ENCODE measurements at regions not wholly inside any gene's neighbourhood (a gene's known extent, or its start where the extent isn't known, plus 50 kb on each side); places are given as distances from the start of the nearest gene placed in this dataset.

DNA sequence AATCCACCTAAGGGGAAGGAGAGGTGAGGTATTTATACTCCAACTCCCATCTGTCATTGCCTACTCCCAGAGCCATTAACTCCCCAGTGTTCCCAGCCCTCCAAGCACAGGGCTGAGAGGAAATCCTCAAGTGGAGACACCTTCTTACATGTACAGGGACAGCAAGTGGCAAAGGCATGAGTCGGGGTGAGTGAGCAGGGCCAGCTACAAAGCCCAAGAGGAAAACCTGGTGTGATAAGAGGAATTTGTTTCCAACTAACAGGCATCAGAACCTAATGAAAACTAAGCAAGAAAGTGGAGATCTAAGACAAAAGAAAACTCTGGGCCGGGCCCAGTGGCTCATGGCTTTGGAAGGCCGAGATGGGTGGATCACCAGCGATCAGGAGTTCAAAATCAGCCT, 70.0 kb upstream of the SRSF6 start:
- Histone ChIP-seq H3K9me3 (no peaks in the 10 kb centered on the region), H3K27me3 (no peaks in the 10 kb centered on the region), H3K36me3 (no peaks in the 10 kb centered on the region), H3K4me3 (no peak overlapping the region), H3K4me1 (peaks cover 0 to 7% (median 1%) of the 10 kb centered on the region in 4 donors), H3K27ac (peak overlapping the region in 1 of 4 donors; percentile 24)
- no peak for DNase-seq
- 60 to 82% methylated on average over 4 of the region's 4 CpGs for WGBS, 2 donors (ENCODE audit: low coverage in 1 of 2)
- intact Hi-C loops (cut with DNase I; ENCODE audit: low total_unique reads) (no loop called here), in situ Hi-C loops (cut with MboI; ENCODE audit: low pct_ligation_motif_present in 1 of 4, low pct_unique_long_range_greater_than_20kb in 1 of 4, low sequenced_read_pairs in 3 of 4) (no loop called here)
- TF ChIP-seq POLR2A (IDR thresholded peaks at IDR 0.05) (no peak), EP300 (IDR thresholded peaks at IDR 0.05; ENCODE audit: low read depth) (no peak)

DNA sequence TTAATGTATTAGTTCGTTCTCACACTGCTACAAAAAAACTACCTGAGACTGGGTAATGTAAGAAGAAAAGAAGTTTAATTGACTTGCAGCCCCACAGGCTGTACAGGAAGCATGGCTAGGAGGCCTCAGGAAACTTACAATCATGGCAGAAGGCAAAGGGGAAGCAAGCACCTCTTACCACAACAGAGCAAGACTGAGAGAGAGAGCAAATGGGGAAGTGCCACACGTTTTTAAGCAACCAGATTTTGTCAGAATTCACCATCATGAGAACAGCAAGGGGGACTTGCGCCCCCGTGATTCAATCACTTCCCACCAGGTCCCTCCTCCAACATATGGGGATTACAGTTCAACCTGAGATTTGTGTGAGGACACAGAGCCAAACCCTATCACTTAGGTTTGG, 70.8 kb upstream of the SRSF6 start:
- Histone ChIP-seq H3K36me3 (no peaks in the 10 kb centered on the region), H3K27ac (no peak overlapping the region), H3K27me3 (no peaks in the 10 kb centered on the region), H3K4me1 (peaks cover 0 to 7% (median 1%) of the 10 kb centered on the region in 4 donors), H3K9me3 (no peaks in the 10 kb centered on the region), H3K4me3 (no peak overlapping the region)
- TF ChIP-seq POLR2A (IDR thresholded peaks at IDR 0.05) (no peak), EP300 (IDR thresholded peaks at IDR 0.05; ENCODE audit: low read depth) (no peak), POLR2AphosphoS5 (IDR thresholded peaks at IDR 0.05) (no peak)
- TF ChIP-seq, protein P1, sequence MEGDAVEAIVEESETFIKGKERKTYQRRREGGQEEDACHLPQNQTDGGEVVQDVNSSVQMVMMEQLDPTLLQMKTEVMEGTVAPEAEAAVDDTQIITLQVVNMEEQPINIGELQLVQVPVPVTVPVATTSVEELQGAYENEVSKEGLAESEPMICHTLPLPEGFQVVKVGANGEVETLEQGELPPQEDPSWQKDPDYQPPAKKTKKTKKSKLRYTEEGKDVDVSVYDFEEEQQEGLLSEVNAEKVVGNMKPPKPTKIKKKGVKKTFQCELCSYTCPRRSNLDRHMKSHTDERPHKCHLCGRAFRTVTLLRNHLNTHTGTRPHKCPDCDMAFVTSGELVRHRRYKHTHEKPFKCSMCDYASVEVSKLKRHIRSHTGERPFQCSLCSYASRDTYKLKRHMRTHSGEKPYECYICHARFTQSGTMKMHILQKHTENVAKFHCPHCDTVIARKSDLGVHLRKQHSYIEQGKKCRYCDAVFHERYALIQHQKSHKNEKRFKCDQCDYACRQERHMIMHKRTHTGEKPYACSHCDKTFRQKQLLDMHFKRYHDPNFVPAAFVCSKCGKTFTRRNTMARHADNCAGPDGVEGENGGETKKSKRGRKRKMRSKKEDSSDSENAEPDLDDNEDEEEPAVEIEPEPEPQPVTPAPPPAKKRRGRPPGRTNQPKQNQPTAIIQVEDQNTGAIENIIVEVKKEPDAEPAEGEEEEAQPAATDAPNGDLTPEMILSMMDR (IDR thresholded peaks at IDR 0.05) = no peak
- WGBS, 2 donors (ENCODE audit: low coverage in 1 of 2) = 56 to 78% methylated on average over 1 to 4 of the region's 4 CpGs
- in situ Hi-C loops (cut with MboI; ENCODE audit: low pct_ligation_motif_present in 1 of 4, low pct_unique_long_range_greater_than_20kb in 1 of 4, low sequenced_read_pairs in 3 of 4) = no loop called here
- no peak for DNase-seq
- intact Hi-C loops (cut with DNase I; ENCODE audit: low total_unique reads) = no loop called here

DNA sequence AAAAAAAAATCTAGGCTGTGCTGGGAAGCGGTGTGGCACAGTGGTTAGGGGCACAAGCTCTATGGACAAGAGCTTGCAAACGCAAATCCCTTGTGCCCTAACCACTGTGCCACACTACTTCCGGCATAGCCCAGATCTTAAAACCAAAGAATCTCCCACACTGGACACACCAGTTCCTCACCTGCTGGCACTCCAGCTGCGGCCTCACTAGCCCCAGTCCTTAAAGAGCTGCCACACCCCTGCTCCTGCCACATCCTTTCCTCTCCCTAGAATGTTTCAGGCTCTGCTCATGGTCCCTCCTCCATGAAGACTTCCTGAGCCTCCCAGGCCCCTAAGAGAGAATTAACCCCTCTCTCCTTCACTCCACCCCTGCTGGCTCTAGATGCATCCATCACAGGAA, 71.8 kb upstream of the SRSF6 start:
- intact Hi-C loops (cut with DNase I; ENCODE audit: low total_unique reads) = no loop called here
- in situ Hi-C loops (cut with MboI; ENCODE audit: low pct_ligation_motif_present in 1 of 4, low pct_unique_long_range_greater_than_20kb in 1 of 4, low sequenced_read_pairs in 3 of 4) = no loop called here
- 91% methylated on average over 4 of the region's 4 CpGs; no CpG with 5 or more reads in 1 of the 2 donors for WGBS, 2 donors (ENCODE audit: low coverage in 1 of 2)

DNA sequence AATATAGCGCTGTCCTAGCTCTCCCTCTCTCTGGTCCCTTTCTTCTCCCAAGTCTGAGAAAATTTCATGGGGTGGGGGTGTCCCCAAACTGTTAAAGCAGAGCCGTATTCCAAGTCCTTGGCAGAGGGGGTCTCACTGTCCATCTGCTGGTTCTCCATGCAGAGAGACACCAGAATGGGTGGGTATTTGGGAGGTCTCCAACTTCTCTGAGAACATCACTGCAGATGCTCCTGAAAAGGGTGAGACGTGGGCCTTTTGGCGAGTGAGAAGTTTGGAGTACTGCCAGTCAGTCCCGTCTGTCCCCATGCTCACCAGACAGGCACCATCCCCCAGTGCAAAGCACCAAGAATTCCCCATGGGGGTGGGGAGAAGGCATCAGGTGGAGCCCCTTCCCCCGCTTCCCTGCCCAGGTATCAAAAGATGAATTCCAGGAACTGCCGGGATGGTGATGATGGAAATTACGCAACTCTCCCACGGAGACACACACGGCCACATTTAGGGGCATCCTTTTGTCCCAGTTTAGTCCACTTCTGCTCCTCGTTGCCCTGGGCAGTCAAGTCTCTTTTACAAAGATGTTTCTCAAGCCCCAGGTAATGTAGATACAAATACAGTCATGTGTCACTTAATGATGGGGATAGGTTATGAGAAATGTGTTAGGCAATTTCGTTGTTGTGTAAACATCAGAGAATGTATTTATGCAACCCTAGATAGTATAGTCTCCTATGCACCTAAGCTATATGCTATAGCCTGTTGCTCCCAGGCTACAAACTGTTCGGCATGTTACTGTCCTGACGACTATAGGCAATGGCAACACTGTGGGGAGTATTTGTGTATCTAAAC, 73.4 kb upstream of the SRSF6 start:
- Histone ChIP-seq H3K4me1 (peaks cover 0 to 3% (median under 1%) of the 10 kb centered on the region in 4 donors), H3K27ac (no peak overlapping the region), H3K9me3 (no peaks in the 10 kb centered on the region), H3K4me3 (no peak overlapping the region), H3K36me3 (no peaks in the 10 kb centered on the region), H3K27me3 (no peaks in the 10 kb centered on the region)
- 56 to 60% methylated on average over 1 to 14 of the region's 14 CpGs for WGBS, 2 donors (ENCODE audit: low coverage in 1 of 2)
- no peak for TF ChIP-seq POLR2AphosphoS5 (IDR thresholded peaks at IDR 0.05)
- no peak for TF ChIP-seq POLR2A (IDR thresholded peaks at IDR 0.05)
- no peak for TF ChIP-seq EP300 (IDR thresholded peaks at IDR 0.05; ENCODE audit: low read depth)
- TF ChIP-seq, protein P1 (IDR thresholded peaks at IDR 0.05) = no peak
- DNase-seq = no peak
- in situ Hi-C loops (cut with MboI; ENCODE audit: low pct_ligation_motif_present in 1 of 4, low pct_unique_long_range_greater_than_20kb in 1 of 4, low sequenced_read_pairs in 3 of 4) = no loop called here
- intact Hi-C loops (cut with DNase I; ENCODE audit: low total_unique reads) = no loop called here

More for the DNA sequence above, 71.8 kb upstream of the SRSF6 start:
- peaks cover 0 to 7% (median 1%) of the 10 kb centered on the region in 4 donors for H3K4me1 ChIP-seq
- no peak overlapping the region for H3K27ac ChIP-seq
- TF ChIP-seq POLR2AphosphoS5 (IDR thresholded peaks at IDR 0.05) = no peak
- no peak for TF ChIP-seq POLR2A (IDR thresholded peaks at IDR 0.05)
- TF ChIP-seq EP300 (IDR thresholded peaks at IDR 0.05; ENCODE audit: low read depth) = no peak
- TF ChIP-seq, protein P1 (IDR thresholded peaks at IDR 0.05) = no peak
- H3K27me3 ChIP-seq = no peaks in the 10 kb centered on the region
- no peaks in the 10 kb centered on the region for H3K36me3 ChIP-seq
- no peak for DNase-seq
- H3K9me3 ChIP-seq = no peaks in the 10 kb centered on the region
- no peak overlapping the region for H3K4me3 ChIP-seq
